ENCODE measurements at regions not wholly inside any gene's neighbourhood (a gene's known extent, or its start where the extent isn't known, plus 50 kb on each side); places are given as distances from the start of the nearest gene placed in this dataset.

DNA sequence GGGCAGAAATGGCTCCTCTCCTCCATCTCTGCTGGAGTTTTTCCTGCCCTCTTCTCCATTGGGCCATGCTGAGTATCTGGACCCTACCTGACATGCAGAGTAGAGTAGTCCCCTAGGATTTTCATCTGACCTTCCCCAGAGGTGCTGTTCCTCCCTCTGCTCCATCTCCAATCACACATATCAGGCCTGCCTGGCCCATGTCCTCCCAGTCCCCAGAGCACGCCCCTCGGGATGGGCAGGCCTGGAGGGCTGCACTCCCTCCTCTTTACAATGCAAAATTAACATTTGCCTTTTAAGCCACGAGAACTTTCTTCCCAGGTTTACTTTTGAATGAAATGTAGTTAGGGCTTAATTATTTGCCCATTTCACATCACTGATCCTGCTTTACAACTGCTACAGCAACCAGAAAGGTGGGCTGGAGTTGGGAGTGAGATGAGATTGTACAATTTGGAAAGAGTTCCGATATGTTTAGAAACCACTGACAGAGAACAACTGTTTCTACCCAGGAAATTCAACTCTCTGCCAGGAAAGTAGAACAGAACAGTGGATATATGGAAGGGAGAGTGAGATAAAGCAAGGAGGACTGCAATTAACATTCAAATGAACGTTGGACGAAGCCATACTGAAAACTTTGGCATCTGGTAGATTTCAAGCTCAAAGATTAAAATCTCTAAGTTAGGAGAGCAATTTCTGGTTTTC is 184.0 kb upstream of the HABP2 start:
- no peak for TF ChIP-seq CTCF (IDR thresholded peaks at IDR 0.05)
- TF ChIP-seq POLR2A (IDR thresholded peaks at IDR 0.05), result no peak
- TF ChIP-seq POLR2AphosphoS5 (IDR thresholded peaks at IDR 0.05), result no peak

All from sigmoid colon (tissue), 4 donors.